Body of pancreas (tissue), 4 donors: ENCODE measurements at regions not wholly inside any gene's neighbourhood (a gene's known extent, or its start where the extent isn't known, plus 50 kb on each side); places are given as distances from the start of the nearest gene placed in this dataset.

Experiments
- CTCF ChIP-seq, 7 experiments: fragments of 450-650 bp in 4 of 7; fragments of 200-600 bp in 3 of 7; sonication (generic) in 3 of 7; IDR thresholded peaks; one replicate each; pipeline ENCODE4 v1.5.1; 2016 to 2019; ENCODE audit warnings: antibody characterized with exemption in 7 of 7
- POLR2A ChIP-seq, 3 donors: fragments of 450-650 bp; IDR thresholded peaks; one replicate each; pipeline ENCODE4 v1.6.1; 2016; ENCODE audit warnings: antibody characterized with exemption in 3 of 3, mild to moderate bottlenecking in 2 of 3

DNA sequence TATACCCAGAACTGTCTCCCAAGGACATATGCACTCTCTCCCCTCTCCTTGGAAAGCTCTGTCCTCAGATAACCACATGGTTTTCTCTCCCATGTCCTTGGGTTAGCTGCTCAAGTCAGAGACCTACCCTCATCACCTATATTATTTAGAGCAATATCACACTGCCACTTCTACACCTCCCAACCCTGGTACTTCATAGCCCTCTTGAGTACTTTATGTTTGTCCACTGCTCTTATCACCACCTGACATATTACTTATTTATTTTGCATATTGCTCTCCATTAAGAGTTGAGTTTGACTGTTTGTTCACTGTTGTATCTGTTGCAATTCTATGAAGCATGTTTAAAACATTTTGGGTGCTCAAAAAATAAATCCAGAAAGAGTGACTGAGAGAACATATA lies 126.3 kb upstream of the ATP1B1 start:
- TF ChIP-seq CTCF (IDR thresholded peaks at IDR 0.05) (no peak), POLR2A (IDR thresholded peaks at IDR 0.05) (no peak)
